PC-9 (cell line): ENCODE measurements at regions not wholly inside any gene's neighbourhood (a gene's known extent, or its start where the extent isn't known, plus 50 kb on each side); places are given as distances from the start of the nearest gene placed in this dataset.

Experiments
- EZH2 ChIP-seq: fragments of 200-600 bp; sonication (generic); IDR thresholded peaks from 2 replicates; pipeline ENCODE4 v1.8.0; 2017; ENCODE audit warnings: antibody characterized with exemption, low read depth
- TF ChIP-seq, protein P1 (sequence below): fragments of 200-600 bp; sonication (generic); conservative IDR thresholded peaks from 2 replicates; pipeline ENCODE4 v1.6.1; 2017; ENCODE audit warnings: mixed run types, antibody characterized with exemption, mild to moderate bottlenecking, moderate library complexity

GRCh38 chr5:89067362-89067761 is 184.4 kb upstream of the MEF2C start:
- TF ChIP-seq, protein P1, sequence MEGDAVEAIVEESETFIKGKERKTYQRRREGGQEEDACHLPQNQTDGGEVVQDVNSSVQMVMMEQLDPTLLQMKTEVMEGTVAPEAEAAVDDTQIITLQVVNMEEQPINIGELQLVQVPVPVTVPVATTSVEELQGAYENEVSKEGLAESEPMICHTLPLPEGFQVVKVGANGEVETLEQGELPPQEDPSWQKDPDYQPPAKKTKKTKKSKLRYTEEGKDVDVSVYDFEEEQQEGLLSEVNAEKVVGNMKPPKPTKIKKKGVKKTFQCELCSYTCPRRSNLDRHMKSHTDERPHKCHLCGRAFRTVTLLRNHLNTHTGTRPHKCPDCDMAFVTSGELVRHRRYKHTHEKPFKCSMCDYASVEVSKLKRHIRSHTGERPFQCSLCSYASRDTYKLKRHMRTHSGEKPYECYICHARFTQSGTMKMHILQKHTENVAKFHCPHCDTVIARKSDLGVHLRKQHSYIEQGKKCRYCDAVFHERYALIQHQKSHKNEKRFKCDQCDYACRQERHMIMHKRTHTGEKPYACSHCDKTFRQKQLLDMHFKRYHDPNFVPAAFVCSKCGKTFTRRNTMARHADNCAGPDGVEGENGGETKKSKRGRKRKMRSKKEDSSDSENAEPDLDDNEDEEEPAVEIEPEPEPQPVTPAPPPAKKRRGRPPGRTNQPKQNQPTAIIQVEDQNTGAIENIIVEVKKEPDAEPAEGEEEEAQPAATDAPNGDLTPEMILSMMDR: no peak
- no peak for TF ChIP-seq EZH2
